ENCODE measurements at regions not wholly inside any gene's neighbourhood (a gene's known extent, or its start where the extent isn't known, plus 50 kb on each side); places are given as distances from the start of the nearest gene placed in this dataset.
"Not testable (repeated sequence)": the region's sequence is repeated elsewhere in the genome, so short reads cannot be mapped to it uniquely, and the experiment has no call there.

DNA sequence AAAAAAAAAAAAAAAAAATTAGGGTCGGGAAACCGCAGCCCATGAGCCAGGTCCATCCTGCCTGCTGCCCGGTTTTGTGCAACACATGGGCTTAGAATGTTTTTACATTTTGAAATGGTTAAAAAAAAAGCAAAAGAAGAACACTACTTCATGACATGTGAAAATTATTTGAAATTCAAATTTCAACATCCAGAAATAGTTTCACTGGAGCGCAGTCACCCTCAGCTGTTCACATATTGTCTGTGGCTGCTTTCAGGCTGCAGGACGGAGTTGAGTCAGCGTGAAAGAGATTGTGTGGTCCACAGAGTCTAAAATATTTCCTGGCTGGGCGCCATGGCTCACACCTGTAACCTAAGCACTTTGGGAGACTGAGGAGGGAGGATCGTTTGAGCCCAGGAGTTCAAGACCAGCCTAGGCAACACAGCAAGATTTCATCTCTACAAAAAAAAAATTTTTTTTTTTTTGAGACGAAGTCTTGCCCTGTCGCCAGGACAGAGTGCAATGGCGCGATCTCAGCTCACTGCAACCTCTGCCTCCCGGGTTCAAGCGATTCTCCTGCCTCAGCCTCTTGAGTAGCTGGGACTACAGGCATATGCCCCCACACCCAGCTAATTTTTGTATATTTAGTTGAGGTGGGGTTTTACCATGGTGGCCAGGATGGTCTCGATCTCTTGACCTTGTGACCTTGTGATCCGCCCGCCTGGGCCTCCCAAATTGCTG is 63.9 kb upstream of the ECHDC3 start:
- ATAC-seq: peak; percentile 80 to 83
- Mint-ChIP-seq H3K27me3 (peaks cover 19 to 43% of the 10 kb centered on the region in 2 donors), H3K27ac (no peak overlapping the region)

DNA sequence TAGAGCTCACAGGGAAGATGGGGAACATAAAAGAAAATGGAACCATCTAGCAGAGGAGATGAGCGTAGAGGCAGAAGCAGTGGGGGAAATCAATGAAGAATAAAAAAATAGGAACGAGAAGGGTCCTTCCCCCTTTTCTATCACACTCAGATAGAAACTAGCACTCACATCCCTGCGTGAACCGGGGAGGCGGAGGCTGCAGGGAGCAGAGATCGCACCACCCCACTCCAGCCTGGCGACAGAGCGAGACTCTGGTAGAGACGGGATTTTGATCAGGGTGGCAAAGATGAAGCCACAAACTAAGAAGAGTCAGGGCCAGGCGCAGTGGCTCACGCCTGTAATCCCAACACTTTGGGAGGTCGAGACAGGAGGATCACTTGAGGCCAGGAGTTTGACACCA is 64.7 kb upstream of the ECHDC3 start:
- Mint-ChIP-seq H3K27ac (no peak overlapping the region), H3K36me3 (no peaks in the 10 kb centered on the region), H3K27me3 (peaks cover 20 to 48% of the 10 kb centered on the region in 2 donors), H3K4me1 (ENCODE audit: low read depth in 2 of 2) (peaks cover 6 to 9% of the 10 kb centered on the region in 2 donors), H3K9me3 (no peaks in the 10 kb centered on the region), H3K4me3 (no peak overlapping the region)
- DNase-seq (ENCODE audit: low spot score) (no peak), ATAC-seq (no peak)

More for the DNA sequence above, 63.9 kb upstream of the ECHDC3 start:
- Mint-ChIP-seq H3K9me3 (no peaks in the 10 kb centered on the region), H3K36me3 (no peaks in the 10 kb centered on the region), H3K4me1 (ENCODE audit: low read depth in 2 of 2) (peaks cover 6 to 8% of the 10 kb centered on the region in 2 donors), H3K4me3 (no peak overlapping the region)
- no peak for DNase-seq (ENCODE audit: low spot score)

DNA sequence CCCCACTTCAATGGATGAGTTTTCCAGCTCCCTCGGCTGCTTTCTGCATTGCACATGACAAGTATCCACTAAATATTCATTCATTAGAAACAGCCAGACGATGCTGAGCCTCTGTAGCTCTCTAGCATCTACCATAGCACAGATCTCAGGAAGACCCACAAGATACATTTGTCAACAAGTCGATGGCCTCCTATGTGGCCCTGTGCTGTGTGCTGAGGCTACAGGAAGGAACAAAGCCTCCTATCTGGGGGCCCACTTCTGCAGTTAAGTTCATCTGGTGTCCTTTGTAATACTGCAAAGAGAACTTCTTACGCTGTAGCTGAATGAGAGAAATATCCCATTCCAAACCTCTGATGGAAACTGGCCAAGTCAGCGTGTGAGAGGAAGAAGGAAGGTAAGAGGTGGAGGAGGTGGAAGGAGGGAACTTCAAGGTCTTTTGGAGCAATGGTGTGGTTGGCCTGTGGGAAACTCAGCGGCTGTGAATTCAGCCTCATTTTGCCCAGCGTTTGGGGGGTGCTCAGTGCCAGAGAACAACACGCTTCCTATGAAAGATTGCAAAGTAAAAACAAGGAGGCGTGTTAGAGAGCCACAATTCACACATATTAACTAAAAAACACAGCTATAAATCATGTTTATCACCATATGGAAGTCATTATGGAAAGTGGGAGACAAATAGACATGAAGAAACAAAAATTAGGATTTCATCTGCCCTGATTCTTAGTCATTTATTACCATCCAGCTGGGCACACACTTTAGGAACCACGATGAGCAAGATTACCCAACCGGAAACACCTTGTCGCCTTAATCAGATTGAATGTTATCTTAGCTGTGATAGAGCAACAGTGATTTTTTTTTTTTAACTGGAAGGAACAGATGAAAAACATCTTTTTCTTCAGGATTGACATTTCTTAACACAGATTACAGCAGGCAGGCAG is 62.2 kb upstream of the USP6NL start:
- ATAC-seq (no peak), DNase-seq (ENCODE audit: low spot score) (no peak)
- Mint-ChIP-seq H3K27ac (no peak overlapping the region), H3K4me1 (ENCODE audit: low read depth in 2 of 2) (peaks cover 6 to 9% of the 10 kb centered on the region in 2 donors), H3K4me3 (no peak overlapping the region), H3K27me3 (peaks cover 20 to 36% of the 10 kb centered on the region in 2 donors), H3K36me3 (no peaks in the 10 kb centered on the region), H3K9me3 (no peaks in the 10 kb centered on the region)

DNA sequence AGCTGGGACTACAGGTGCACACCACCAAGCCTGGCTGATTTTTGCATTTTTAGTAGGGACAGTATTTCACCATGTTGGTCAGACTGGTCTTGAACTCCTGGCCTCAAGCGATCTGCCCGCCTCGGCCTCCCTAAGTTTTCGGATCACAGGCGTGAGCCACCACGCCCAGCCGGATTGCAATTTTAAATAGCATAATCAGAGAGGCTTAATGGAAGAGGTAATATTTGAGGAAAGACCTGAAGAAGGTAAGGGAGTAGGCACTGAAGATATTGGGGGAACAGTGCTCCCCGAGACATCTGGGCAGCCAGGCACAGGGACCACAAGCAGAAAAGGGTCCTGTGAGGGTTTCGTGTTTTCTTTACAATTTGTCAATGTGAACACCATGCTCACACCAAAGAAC is 61.4 kb upstream of the USP6NL start:
- Mint-ChIP-seq H3K27me3 (peaks cover 20 to 36% of the 10 kb centered on the region in 2 donors), H3K27ac (no peak overlapping the region), H3K36me3 (no peaks in the 10 kb centered on the region), H3K4me1 (ENCODE audit: low read depth in 2 of 2) (peaks cover 6 to 9% of the 10 kb centered on the region in 2 donors), H3K4me3 (no peak overlapping the region), H3K9me3 (no peaks in the 10 kb centered on the region)
- ATAC-seq (no peak), DNase-seq (ENCODE audit: low spot score) (no peak)

DNA sequence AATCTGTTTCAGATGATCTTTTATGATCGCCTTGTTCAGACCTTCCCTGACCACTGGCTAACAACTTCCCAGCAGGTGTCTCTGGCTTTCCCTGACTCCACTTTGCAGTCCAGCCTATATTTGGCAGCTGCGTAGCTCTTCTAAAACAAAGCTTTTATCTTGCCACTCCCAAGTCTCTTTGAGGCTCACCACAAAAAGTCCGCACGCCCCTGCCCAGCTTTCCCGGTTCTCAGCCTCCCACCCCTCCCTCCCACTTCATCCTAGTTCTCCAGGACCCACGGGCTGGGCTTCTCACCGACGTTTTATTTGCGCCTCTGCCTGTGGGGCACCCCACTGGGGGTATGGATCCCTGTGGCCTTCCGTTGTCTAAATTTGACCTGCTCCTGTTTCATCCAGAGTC is 58.9 kb upstream of the USP6NL start:
- DNase-seq (ENCODE audit: low spot score): no peak
- no peaks in the 10 kb centered on the region for H3K36me3 Mint-ChIP-seq
- no peak for ATAC-seq
- peaks cover 12 to 32% of the 10 kb centered on the region in 2 donors for H3K27me3 Mint-ChIP-seq
- no peaks in the 10 kb centered on the region for H3K9me3 Mint-ChIP-seq
- no peak overlapping the region for H3K27ac Mint-ChIP-seq
- H3K4me3 Mint-ChIP-seq: no peak overlapping the region
- H3K4me1 Mint-ChIP-seq (ENCODE audit: low read depth in 2 of 2): peaks cover 3 to 9% of the 10 kb centered on the region in 2 donors

DNA sequence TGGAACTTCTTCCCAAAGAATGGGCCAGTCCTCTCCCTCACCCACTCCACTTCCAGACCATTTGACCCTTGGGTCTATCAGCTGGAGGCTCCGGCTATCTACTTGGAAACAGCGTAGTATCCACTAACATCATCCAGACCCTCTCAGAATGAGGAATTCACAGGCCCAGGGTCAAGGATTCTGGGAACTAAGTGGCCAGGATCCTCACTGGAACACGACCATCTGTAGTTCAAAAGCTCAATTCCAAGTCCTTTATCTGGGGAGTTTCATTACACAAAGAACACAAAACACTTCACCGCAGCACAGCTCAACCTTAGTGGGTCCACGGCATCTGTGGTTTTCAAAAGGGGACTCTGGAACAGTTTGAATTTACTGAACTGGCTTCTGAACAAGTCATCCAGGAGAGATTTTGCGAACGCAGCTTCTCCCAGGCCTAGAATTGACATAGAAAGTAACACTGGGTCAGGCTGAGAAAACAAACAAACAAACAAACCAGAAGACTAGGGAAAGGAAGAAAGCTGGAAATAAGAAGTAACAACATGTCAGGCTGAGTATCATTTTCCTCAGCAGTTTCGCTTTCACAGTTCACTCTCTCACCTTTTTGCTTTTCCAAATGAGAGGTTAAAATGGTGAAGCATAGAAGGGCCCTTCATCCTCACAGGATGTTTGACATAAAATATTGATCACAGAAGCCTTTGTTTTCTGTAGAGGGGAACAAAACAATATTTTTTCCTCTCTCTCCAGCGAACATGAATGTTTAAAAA is 57.6 kb upstream of the USP6NL start:
- Mint-ChIP-seq H3K36me3 (no peaks in the 10 kb centered on the region), H3K4me3 (no peak overlapping the region), H3K9me3 (no peaks in the 10 kb centered on the region), H3K4me1 (ENCODE audit: low read depth in 2 of 2) (peaks cover 4 to 9% of the 10 kb centered on the region in 2 donors), H3K27ac (no peak overlapping the region), H3K27me3 (peaks cover 11 to 39% of the 10 kb centered on the region in 2 donors)
- DNase-seq (ENCODE audit: low spot score): no peak
- no peak for ATAC-seq

DNA sequence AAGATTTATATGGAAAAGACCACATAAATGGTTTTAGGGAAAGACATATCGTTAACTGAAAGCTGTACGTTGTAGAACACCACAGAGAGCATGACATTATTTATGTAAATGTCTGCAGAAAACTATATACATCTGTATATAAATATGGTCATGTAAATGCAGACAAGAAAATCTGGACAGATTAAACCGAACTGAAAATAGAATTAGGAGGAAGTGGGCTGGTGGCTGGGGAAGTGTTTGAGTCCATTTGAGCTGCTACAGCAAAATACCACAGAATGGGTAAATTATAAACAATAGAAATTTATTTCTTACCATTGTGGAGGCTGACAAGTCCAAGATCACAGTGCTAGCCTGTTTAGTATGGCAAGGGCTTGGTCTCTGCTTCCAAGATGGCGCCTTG is 56.3 kb upstream of the USP6NL start:
- peaks cover 4 to 28% of the 10 kb centered on the region in 2 donors for H3K27me3 Mint-ChIP-seq
- H3K4me1 Mint-ChIP-seq (ENCODE audit: low read depth in 2 of 2): peaks cover under 1 to 4% of the 10 kb centered on the region in 2 donors
- ATAC-seq (no peak), DNase-seq (ENCODE audit: low spot score) (no peak)
- no peak overlapping the region for H3K4me3 Mint-ChIP-seq
- no peaks in the 10 kb centered on the region for H3K36me3 Mint-ChIP-seq
- H3K27ac Mint-ChIP-seq: no peak overlapping the region
- no peaks in the 10 kb centered on the region for H3K9me3 Mint-ChIP-seq

DNA sequence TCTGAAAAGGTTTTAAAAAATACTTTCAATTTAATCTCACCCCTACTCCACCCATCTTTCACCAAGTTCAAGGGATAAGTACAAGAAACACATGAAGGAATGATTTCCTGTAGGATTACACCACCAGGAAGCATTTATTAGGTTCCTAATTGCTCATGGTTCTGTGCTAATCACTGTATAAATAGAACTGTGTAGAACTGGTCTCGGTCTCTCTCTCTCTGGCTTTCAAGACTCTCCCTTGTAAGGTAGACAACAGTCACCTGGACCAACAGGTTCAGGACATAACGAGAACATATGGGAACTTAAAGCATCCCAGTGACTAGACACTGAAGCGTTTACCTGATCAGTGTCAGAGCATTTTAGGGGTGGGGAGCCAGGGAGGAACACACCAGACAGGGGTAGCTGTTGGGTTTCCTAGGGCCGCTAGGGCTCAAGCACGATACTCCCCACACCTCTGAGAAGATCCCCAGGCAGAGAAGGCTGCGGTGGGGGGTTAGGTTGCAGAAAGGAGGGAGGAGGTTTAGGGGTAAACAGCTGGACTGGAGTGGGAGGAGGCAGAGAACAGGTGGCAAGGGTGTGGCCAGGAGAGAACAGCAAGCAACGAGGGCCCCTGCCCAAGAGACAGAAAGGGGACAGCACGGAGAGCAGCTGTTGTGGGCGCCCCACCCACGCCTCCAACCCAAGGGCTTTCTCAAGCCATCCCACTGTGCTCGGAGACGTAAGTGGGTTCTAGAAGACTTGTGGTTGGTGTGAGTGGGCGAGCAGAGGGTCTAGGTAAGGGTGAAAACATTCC is 52.5 kb upstream of the USP6NL start:
- H3K4me3 Mint-ChIP-seq: no peak overlapping the region
- no peaks in the 10 kb centered on the region for H3K36me3 Mint-ChIP-seq

DNA sequence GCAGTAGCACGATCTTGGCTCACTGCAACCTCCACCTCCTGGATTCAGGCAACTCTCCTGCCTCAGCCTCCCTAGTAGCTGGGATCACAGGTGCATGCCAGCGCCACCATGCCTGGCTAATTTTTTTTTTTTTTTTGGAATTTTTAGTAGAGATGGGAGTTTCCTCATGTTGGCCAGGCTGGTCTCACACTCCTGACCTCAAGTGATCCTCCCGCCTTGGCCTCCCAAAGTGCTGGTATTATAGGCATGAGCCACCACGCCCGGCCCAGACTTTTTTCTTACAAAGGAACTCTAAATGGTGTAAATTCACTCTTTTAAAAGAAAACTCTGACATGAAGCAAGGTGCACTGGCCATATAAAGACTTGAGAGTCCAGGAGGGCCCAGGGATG is 51.7 kb upstream of the USP6NL start:
- Mint-ChIP-seq H3K4me1 (ENCODE audit: low read depth in 2 of 2) (peaks cover 11 to 16% of the 10 kb centered on the region in 2 donors), H3K27me3 (peaks cover 2 to 31% of the 10 kb centered on the region in 2 donors)
- H3K36me3 Mint-ChIP-seq; ATAC-seq; DNase-seq (ENCODE audit: low spot score); H3K9me3 Mint-ChIP-seq; H3K4me3 Mint-ChIP-seq; H3K27ac Mint-ChIP-seq: not testable (repeated sequence)

More for the DNA sequence above, 52.5 kb upstream of the USP6NL start:
- H3K27ac Mint-ChIP-seq: no peak overlapping the region
- H3K4me1 Mint-ChIP-seq (ENCODE audit: low read depth in 2 of 2): peaks cover 11 to 16% of the 10 kb centered on the region in 2 donors
- ATAC-seq: peak in 1 of 2 donors; percentile 24
- no peak for DNase-seq (ENCODE audit: low spot score)
- H3K27me3 Mint-ChIP-seq: peaks cover 2 to 31% of the 10 kb centered on the region in 2 donors
- H3K9me3 Mint-ChIP-seq: no peaks in the 10 kb centered on the region

DNA sequence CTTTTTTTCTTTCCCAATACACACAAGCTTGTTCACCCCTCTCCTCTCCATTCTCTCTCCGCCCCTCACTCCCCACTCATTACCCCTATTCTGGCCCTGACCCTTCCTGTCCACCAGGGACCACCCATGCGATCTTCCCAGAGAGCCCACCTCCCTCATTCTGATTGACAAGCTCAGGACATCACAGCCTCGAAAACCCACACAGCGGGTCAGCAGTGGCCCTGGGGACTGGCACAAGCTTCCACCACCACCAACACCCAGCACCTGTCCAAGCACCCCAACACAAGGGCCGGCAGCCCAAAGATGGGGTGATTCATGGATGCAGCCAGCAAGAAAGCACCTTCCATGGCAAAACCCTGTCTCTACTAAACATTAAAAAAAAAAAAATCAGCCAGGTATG is 50.0 kb upstream of the USP6NL start:
- Mint-ChIP-seq H3K36me3 (no peaks in the 10 kb centered on the region), H3K4me3 (no peak overlapping the region), H3K27me3 (peaks cover 2 to 31% of the 10 kb centered on the region in 2 donors), H3K4me1 (ENCODE audit: low read depth in 2 of 2) (peaks cover 11 to 16% of the 10 kb centered on the region in 2 donors), H3K9me3 (no peaks in the 10 kb centered on the region), H3K27ac (peak overlapping the region in 1 of 2 donors; percentile 56)
- DNase-seq (ENCODE audit: low spot score) (no peak), ATAC-seq (no peak)

All from natural killer cell treated with Interleukin-12 subunit alpha and Interleukin-12 subunit beta and Interleukin-15 and Interleukin-18, amount 100 ng/mL, for 72 hours (primary cell).